ENCODE measurements at regions not wholly inside any gene's neighbourhood (a gene's known extent, or its start where the extent isn't known, plus 50 kb on each side); places are given as distances from the start of the nearest gene placed in this dataset.

DNA sequence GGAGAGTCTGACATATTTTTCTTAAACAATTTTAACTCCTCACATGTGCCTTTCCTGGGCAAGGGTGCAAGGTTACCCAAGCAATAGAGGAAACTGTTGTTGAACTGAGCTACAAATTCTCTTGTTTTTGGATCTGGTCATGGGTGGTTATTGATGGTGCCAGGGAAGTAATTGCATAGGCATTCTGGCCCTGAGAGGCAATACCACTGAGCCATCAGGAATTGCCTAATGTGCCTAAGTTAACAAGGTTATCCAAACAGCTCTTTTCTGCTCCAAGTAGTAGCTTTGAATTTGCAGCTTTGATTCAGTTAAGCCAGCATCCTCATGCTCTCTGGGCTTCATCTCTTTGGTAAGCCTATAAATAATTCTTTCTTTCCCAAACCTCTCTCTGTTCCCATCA is 266.0 kb upstream of the BTBD3 start:
- ChIA-PET CTCF (ENCODE audit: low intra/inter-chr PET ratio, low total read pairs) (no interaction called here), POLR2A (no interaction called here)
- Histone ChIP-seq H3K9ac (ENCODE audit: insufficient read depth, low read depth, low read length) (no peak overlapping the region), H3K4me1 (ENCODE audit: insufficient read depth, low read length) (no peaks in the 10 kb centered on the region), H4K20me1 (ENCODE audit: insufficient read depth, low read length) (no peaks in the 10 kb centered on the region), H3K4me3 (replicated peaks in 1 of 3; ENCODE audit: insufficient read depth in 1 of 3, low read depth in 2 of 3, low read length in 3 of 3) (no peak overlapping the region), H3K27me3 (ENCODE audit: control insufficient read depth in 1 of 2, insufficient read depth in 2 of 2, low read length in 2 of 2) (no peaks in the 10 kb centered on the region), H2AFZ (ENCODE audit: low read length) (no peak overlapping the region), H3K36me3 (replicated peaks in 1 of 2; ENCODE audit: control insufficient read depth in 1 of 2, insufficient read depth in 2 of 2, low read length in 2 of 2) (no peaks in the 10 kb centered on the region), H3K4me2 (ENCODE audit: low read depth, low read length) (no peak overlapping the region), H3K27ac (ENCODE audit: extremely low read length, insufficient read depth, low read length) (no peak overlapping the region), H3K9me3 (ENCODE audit: low read length) (no peaks in the 10 kb centered on the region), H3K79me2 (ENCODE audit: insufficient read depth, low read length) (no peaks in the 10 kb centered on the region)
- no TSS peak for BruUV-seq (replicated peaks)
- in situ Hi-C loops (cut with HindIII; ENCODE audit: extremely low pct_ligation_motif_present, low pct_unique_long_range_greater_than_20kb) (no loop called here), intact Hi-C loops (cut with micrococcal nuclease; ENCODE audit: unreplicated experiment) (no loop called here)
- no peak for DNase-seq (ENCODE audit: low spot score)
- TF ChIP-seq, protein P1, sequence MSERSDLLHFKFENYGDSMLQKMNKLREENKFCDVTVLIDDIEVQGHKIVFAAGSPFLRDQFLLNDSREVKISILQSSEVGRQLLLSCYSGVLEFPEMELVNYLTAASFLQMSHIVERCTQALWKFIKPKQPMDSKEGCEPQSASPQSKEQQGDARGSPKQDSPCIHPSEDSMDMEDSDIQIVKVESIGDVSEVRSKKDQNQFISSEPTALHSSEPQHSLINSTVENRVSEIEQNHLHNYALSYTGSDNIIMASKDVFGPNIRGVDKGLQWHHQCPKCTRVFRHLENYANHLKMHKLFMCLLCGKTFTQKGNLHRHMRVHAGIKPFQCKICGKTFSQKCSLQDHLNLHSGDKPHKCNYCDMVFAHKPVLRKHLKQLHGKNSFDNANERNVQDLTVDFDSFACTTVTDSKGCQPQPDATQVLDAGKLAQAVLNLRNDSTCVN (CRISPR knock-in tag; IDR thresholded peaks at IDR 0.05; ENCODE audit: borderline replicate concordance): no peak
- TF ChIP-seq FOXK2 (IDR thresholded peaks at IDR 0.05): no peak
- no peak for TF ChIP-seq RNF2 (conservative IDR thresholded peaks at IDR 0.05; ENCODE audit: low read depth)
- TF ChIP-seq, protein P2, sequence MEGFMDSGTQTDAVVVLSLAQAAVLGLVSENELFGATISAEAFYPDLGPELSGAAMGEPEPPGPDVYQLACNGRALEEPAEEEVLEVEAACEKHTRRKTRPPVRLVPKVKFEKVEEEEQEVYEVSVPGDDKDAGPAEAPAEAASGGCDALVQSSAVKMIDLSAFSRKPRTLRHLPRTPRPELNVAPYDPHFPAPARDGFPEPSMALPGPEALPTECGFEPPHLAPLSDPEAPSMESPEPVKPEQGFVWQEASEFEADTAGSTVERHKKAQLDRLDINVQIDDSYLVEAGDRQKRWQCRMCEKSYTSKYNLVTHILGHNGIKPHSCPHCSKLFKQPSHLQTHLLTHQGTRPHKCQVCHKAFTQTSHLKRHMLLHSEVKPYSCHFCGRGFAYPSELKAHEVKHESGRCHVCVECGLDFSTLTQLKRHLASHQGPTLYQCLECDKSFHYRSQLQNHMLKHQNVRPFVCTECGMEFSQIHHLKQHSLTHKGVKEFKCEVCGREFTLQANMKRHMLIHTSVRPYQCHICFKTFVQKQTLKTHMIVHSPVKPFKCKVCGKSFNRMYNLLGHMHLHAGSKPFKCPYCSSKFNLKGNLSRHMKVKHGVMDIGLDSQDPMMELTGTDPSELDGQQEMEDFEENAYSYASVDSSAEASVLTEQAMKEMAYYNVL (CRISPR knock-in tag; IDR thresholded peaks at IDR 0.05; ENCODE audit: borderline replicate concordance): no peak
- TF ChIP-seq TFAP4 (IDR thresholded peaks at IDR 0.05; ENCODE audit: borderline replicate concordance, low read depth): no peak
- TF ChIP-seq ZNF30 (CRISPR knock-in tag; IDR thresholded peaks at IDR 0.05): no peak
- no peak for TF ChIP-seq ZFP62 (CRISPR knock-in tag; IDR thresholded peaks at IDR 0.05)
- TF ChIP-seq NPAS2 (CRISPR knock-in tag; IDR thresholded peaks at IDR 0.05; ENCODE audit: borderline replicate concordance): no peak
- no peak for TF ChIP-seq MEF2D (CRISPR knock-in tag; IDR thresholded peaks at IDR 0.05)
- TF ChIP-seq ZNF382 (CRISPR knock-in tag; IDR thresholded peaks at IDR 0.05; ENCODE audit: borderline replicate concordance): no peak
- no peak for TF ChIP-seq FOSL1 (CRISPR knock-in tag; IDR thresholded peaks at IDR 0.05; ENCODE audit: borderline replicate concordance)
- no peak for TF ChIP-seq RAD21 (CRISPR knock-in tag; IDR thresholded peaks at IDR 0.05)
- TF ChIP-seq FOXC1 (CRISPR knock-in tag; IDR thresholded peaks at IDR 0.05; ENCODE audit: borderline replicate concordance): no peak
- TF ChIP-seq MBNL3 (CRISPR knock-in tag; conservative IDR thresholded peaks at IDR 0.05): no peak
- no peak for TF ChIP-seq ZNF570 (CRISPR knock-in tag; IDR thresholded peaks at IDR 0.05; ENCODE audit: borderline replicate concordance)
- TF ChIP-seq, protein P3, sequence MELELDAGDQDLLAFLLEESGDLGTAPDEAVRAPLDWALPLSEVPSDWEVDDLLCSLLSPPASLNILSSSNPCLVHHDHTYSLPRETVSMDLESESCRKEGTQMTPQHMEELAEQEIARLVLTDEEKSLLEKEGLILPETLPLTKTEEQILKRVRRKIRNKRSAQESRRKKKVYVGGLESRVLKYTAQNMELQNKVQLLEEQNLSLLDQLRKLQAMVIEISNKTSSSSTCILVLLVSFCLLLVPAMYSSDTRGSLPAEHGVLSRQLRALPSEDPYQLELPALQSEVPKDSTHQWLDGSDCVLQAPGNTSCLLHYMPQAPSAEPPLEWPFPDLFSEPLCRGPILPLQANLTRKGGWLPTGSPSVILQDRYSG (CRISPR knock-in tag; IDR thresholded peaks at IDR 0.05): no peak
- no peak for TF ChIP-seq LCORL (IDR thresholded peaks at IDR 0.05)
- no peak for TF ChIP-seq LCORL (CRISPR knock-in tag; IDR thresholded peaks at IDR 0.05)
- no peak for TF ChIP-seq NFRKB (IDR thresholded peaks at IDR 0.05)
- ATAC-seq: no peak
- no peak for FAIRE-seq
